ENCODE measurements at regions not wholly inside any gene's neighbourhood (a gene's known extent, or its start where the extent isn't known, plus 50 kb on each side); places are given as distances from the start of the nearest gene placed in this dataset.

DNA sequence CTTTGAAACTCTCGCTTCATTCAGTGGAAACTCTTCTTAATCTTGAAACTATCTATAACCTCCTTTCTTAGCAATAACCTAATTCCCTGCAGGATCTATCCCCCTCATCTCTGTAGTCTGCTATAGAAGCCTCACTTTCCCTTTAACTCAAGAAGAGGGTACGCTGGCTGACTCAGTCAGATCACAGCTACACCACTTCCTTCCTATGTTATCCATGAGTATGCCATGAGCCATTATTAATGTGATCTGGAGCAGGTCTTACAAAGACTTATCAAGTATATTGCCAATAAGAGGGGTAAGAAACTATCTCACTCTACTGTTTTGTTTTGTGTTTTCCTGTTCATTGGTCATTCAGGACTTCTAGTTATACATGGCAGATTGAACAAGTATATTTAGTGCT, 165.3 kb downstream of the PJA1 start:
- TF ChIP-seq RCOR1 (IDR thresholded peaks at IDR 0.05; ENCODE audit: low read length) (no peak), GABPA (IDR thresholded peaks at IDR 0.05; ENCODE audit: low read depth) (no peak)
- H4K20me1 ChIP-seq (ENCODE audit: insufficient read depth): no peaks in the 10 kb centered on the region
- ChIA-PET CTCF (interaction anchor here (1.6 kb wide), 1 partner anchor 9 kb away, joined by 3 read pairs; no protein-coding TSS in a partner anchor), POLR2A (no interaction called here)
- no peak overlapping the region for H3K9ac ChIP-seq
- H3K4me2 ChIP-seq: no peak overlapping the region
- no peaks in the 10 kb centered on the region for H3K79me2 ChIP-seq (ENCODE audit: insufficient read depth)
- no peaks in the 10 kb centered on the region; a peak in 1 of 4 replicates for H3K4me1 ChIP-seq (ENCODE audit: control insufficient read depth in 1 of 2, insufficient read depth in 2 of 2, low read depth in 1 of 2, low read length in 1 of 2)
- H3K27ac ChIP-seq (ENCODE audit: low read depth in 2 of 2, low read length in 1 of 2): no peak overlapping the region
- no peaks in the 10 kb centered on the region for H3K9me2 ChIP-seq
- no peaks in the 10 kb centered on the region for H3K36me3 ChIP-seq (replicated peaks in 1 of 2; ENCODE audit: control insufficient read depth in 1 of 2, insufficient read depth in 2 of 2, low read length in 1 of 2)
- H3K27me3 ChIP-seq (ENCODE audit: insufficient read depth): peaks cover 22% of the 10 kb centered on the region; the same call in 1 of the 2 replicates
- H3K4me3 ChIP-seq (ENCODE audit: low read depth in 2 of 2, low read length in 1 of 2): no peak overlapping the region
- no peaks in the 10 kb centered on the region for H3F3A ChIP-seq (replicated peaks; ENCODE audit: insufficient read depth)
- DNase-seq: no peak
- no peak overlapping the region for H2AFZ ChIP-seq (ENCODE audit: low read depth)
- WGBS (ENCODE audit: low lambda C conversion rate): 26% methylated on average over 2 of the region's 2 CpGs
- H3K9me3 ChIP-seq: no peaks in the 10 kb centered on the region

GRCh38 chrX:68999356-68999755, 165.9 kb downstream of the PJA1 start:
- Histone ChIP-seq H3K36me3 (replicated peaks in 1 of 2; ENCODE audit: control insufficient read depth in 1 of 2, insufficient read depth in 2 of 2, low read length in 1 of 2) (no peaks in the 10 kb centered on the region), H3K9me3 (no peaks in the 10 kb centered on the region), H3K4me1 (ENCODE audit: control insufficient read depth in 1 of 2, insufficient read depth in 2 of 2, low read depth in 1 of 2, low read length in 1 of 2) (no peaks in the 10 kb centered on the region; a peak in 1 of 4 replicates), H3K27ac (ENCODE audit: low read depth in 2 of 2, low read length in 1 of 2) (no peak overlapping the region), H3K79me2 (ENCODE audit: insufficient read depth) (no peaks in the 10 kb centered on the region), H3K4me2 (no peak overlapping the region), H3K4me3 (ENCODE audit: low read depth in 2 of 2, low read length in 1 of 2) (no peak overlapping the region), H4K20me1 (ENCODE audit: insufficient read depth) (no peaks in the 10 kb centered on the region), H2AFZ (ENCODE audit: low read depth) (no peak overlapping the region), H3F3A (replicated peaks; ENCODE audit: insufficient read depth) (no peaks in the 10 kb centered on the region), H3K27me3 (ENCODE audit: insufficient read depth) (peaks cover 22% of the 10 kb centered on the region; the same call in 1 of the 2 replicates), H3K9me2 (no peaks in the 10 kb centered on the region), H3K9ac (no peak overlapping the region)
- DNase-seq: no peak
- ChIA-PET POLR2A (no interaction called here), CTCF (interaction anchor here (1.6 kb wide), 1 partner anchor 9 kb away, joined by 3 read pairs; no protein-coding TSS in a partner anchor)
- TF ChIP-seq FOSL2 (IDR thresholded peaks at IDR 0.05; ENCODE audit: borderline replicate concordance, low read depth): no peak
- TF ChIP-seq, protein P1, sequence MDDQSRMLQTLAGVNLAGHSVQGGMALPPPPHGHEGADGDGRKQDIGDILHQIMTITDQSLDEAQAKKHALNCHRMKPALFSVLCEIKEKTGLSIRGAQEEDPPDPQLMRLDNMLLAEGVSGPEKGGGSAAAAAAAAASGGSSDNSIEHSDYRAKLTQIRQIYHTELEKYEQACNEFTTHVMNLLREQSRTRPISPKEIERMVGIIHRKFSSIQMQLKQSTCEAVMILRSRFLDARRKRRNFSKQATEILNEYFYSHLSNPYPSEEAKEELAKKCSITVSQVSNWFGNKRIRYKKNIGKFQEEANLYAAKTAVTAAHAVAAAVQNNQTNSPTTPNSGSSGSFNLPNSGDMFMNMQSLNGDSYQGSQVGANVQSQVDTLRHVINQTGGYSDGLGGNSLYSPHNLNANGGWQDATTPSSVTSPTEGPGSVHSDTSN (IDR thresholded peaks at IDR 0.05): no peak
- no peak for TF ChIP-seq CTCF (IDR thresholded peaks at IDR 0.05)
- no peak for TF ChIP-seq EZH2phosphoT487 (IDR thresholded peaks at IDR 0.05; ENCODE audit: borderline replicate concordance, low read depth)
- no peak for TF ChIP-seq GATA2 (CRISPR knock-in tag; IDR thresholded peaks at IDR 0.05)
- TF ChIP-seq EP300 (IDR thresholded peaks at IDR 0.05; ENCODE audit: borderline replicate concordance in 1 of 2, low read depth in 1 of 2, low read length in 1 of 2): no peak
- no peak for TF ChIP-seq MXI1 (IDR thresholded peaks at IDR 0.05; ENCODE audit: low read depth, low read length)
- no peak for TF ChIP-seq RAD21 (IDR thresholded peaks at IDR 0.05; ENCODE audit: low read length)
- TF ChIP-seq TEAD4 (IDR thresholded peaks at IDR 0.05; ENCODE audit: borderline replicate concordance, insufficient read depth): no peak
- no peak for TF ChIP-seq NRF1 (IDR thresholded peaks at IDR 0.05; ENCODE audit: low read depth, low read length)
- no peak for TF ChIP-seq YY1 (IDR thresholded peaks at IDR 0.05; ENCODE audit: low read depth)
- TF ChIP-seq, protein P2, sequence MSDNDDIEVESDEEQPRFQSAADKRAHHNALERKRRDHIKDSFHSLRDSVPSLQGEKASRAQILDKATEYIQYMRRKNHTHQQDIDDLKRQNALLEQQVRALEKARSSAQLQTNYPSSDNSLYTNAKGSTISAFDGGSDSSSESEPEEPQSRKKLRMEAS (IDR thresholded peaks at IDR 0.05; ENCODE audit: low read depth): no peak
- TF ChIP-seq RXRA (IDR thresholded peaks at IDR 0.05; ENCODE audit: borderline replicate concordance, low read depth): no peak
- TF ChIP-seq, protein P3, sequence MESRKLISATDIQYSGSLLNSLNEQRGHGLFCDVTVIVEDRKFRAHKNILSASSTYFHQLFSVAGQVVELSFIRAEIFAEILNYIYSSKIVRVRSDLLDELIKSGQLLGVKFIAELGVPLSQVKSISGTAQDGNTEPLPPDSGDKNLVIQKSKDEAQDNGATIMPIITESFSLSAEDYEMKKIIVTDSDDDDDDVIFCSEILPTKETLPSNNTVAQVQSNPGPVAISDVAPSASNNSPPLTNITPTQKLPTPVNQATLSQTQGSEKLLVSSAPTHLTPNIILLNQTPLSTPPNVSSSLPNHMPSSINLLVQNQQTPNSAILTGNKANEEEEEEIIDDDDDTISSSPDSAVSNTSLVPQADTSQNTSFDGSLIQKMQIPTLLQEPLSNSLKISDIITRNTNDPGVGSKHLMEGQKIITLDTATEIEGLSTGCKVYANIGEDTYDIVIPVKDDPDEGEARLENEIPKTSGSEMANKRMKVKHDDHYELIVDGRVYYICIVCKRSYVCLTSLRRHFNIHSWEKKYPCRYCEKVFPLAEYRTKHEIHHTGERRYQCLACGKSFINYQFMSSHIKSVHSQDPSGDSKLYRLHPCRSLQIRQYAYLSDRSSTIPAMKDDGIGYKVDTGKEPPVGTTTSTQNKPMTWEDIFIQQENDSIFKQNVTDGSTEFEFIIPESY (IDR thresholded peaks at IDR 0.05; ENCODE audit: borderline replicate concordance, low read depth): no peak
- TF ChIP-seq POLR2AphosphoS5 (IDR thresholded peaks at IDR 0.05; ENCODE audit: low read depth, low read length): no peak
- WGBS (ENCODE audit: low lambda C conversion rate): 36% methylated on average over 4 of the region's 4 CpGs

Data from SK-N-SH (cell line).